Type B pancreatic cell (in vitro differentiated cells): ENCODE measurements at regions not wholly inside any gene's neighbourhood (a gene's known extent, or its start where the extent isn't known, plus 50 kb on each side); places are given as distances from the start of the nearest gene placed in this dataset.
A peak's percentile ranks its signal among the peaks of the same experiment; 100 is the strongest.

Experiments used
- DNase-seq: peaks from one replicate; pipeline ENCODE4 v3.0.0; 2021; ENCODE audit warnings: mixed read lengths; ENCODE audit not compliant: unreplicated experiment; ENCODE audit errors: extremely low spot score
- H3K27ac Mint-ChIP-seq: 2 replicates; pipeline ENCODE4 v1.8.0; 2021; ENCODE audit warnings: mild to moderate bottlenecking, mixed read lengths
- H3K27me3 Mint-ChIP-seq: 2 replicates; pipeline ENCODE4 v1.8.0; 2021; ENCODE audit warnings: mixed read lengths
- H3K36me3 Mint-ChIP-seq: 2 replicates; pipeline ENCODE4 v1.8.0; 2021; ENCODE audit warnings: mixed read lengths
- H3K4me1 Mint-ChIP-seq: one replicate; pipeline ENCODE4 v1.8.0; 2021; ENCODE audit warnings: mixed read lengths; ENCODE audit not compliant: unreplicated experiment
- H3K4me3 Mint-ChIP-seq: 2 replicates; pipeline ENCODE4 v1.8.0; 2021; ENCODE audit warnings: mild to moderate bottlenecking, mixed read lengths
- H3K9me3 Mint-ChIP-seq: 2 replicates; pipeline ENCODE4 v1.8.0; 2021; ENCODE audit warnings: mixed read lengths
- TF ChIP-seq, protein P1 (sequence below): fragments of 200-600 bp; sonication (generic); conservative IDR thresholded peaks from 2 replicates; pipeline ENCODE4 v1.5.0; 2021; ENCODE audit warnings: antibody characterized with exemption, mild to moderate bottlenecking

DNA sequence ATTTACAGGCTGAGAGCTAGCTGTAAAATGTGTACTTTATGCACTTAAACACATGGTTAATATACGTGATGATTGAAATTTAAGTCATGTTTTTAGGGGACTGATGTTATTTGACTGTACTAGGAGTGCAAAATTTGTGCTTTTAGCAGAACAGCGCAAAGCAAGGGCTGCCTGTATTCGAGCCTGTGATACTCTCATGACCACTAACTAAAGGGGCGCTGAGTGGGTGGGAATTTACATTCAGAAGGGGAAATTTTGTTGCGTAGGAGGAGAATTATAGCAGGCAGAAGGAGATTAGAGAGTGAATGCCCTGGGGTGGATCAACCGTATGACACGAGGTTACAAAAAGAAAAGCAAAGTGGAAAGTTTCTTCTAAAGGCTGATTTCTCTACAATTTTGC lies 271.8 kb upstream of the HTR2A start:
- Mint-ChIP-seq H3K4me3 (peak overlapping the region; percentile 24), H3K27me3 (no peaks in the 10 kb centered on the region), H3K27ac (no peak overlapping the region), H3K36me3 (no peaks in the 10 kb centered on the region), H3K9me3 (no peaks in the 10 kb centered on the region), H3K4me1 (peaks cover 17% of the 10 kb centered on the region)
- TF ChIP-seq, protein P1, sequence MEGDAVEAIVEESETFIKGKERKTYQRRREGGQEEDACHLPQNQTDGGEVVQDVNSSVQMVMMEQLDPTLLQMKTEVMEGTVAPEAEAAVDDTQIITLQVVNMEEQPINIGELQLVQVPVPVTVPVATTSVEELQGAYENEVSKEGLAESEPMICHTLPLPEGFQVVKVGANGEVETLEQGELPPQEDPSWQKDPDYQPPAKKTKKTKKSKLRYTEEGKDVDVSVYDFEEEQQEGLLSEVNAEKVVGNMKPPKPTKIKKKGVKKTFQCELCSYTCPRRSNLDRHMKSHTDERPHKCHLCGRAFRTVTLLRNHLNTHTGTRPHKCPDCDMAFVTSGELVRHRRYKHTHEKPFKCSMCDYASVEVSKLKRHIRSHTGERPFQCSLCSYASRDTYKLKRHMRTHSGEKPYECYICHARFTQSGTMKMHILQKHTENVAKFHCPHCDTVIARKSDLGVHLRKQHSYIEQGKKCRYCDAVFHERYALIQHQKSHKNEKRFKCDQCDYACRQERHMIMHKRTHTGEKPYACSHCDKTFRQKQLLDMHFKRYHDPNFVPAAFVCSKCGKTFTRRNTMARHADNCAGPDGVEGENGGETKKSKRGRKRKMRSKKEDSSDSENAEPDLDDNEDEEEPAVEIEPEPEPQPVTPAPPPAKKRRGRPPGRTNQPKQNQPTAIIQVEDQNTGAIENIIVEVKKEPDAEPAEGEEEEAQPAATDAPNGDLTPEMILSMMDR = no peak
- no peak for DNase-seq

DNA sequence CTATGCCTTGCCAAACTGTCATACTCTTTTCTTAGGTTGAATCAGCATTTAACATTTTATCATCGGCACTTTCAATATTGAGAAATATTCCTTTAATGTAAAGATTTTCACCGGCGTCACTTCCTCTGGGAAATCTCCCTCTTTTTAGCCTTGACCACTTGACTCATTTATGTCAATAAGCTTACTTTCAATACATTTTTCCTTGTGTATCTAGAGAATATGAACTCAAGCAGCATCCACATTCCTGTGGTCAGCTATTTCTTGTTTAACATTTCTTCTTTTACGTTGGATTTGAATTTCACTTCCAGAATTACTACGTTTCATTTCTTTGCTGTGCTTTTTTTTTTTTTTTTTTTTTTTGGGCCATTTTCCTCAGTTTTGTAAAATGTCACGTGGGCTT lies 271.2 kb upstream of the HTR2A start:
- Mint-ChIP-seq H3K4me3 (no peak overlapping the region), H3K4me1 (peaks cover 17% of the 10 kb centered on the region), H3K9me3 (no peaks in the 10 kb centered on the region), H3K27ac (no peak overlapping the region), H3K36me3 (no peaks in the 10 kb centered on the region), H3K27me3 (no peaks in the 10 kb centered on the region)
- no peak for DNase-seq
- TF ChIP-seq, protein P1 = no peak

GRCh38 chr13:47166336-47166735 lies 269.5 kb upstream of the HTR2A start:
- H3K9me3 Mint-ChIP-seq = no peaks in the 10 kb centered on the region
- TF ChIP-seq, protein P1 = no peak
- H3K36me3 Mint-ChIP-seq = no peaks in the 10 kb centered on the region
- no peaks in the 10 kb centered on the region for H3K27me3 Mint-ChIP-seq
- H3K4me1 Mint-ChIP-seq = peaks cover 17% of the 10 kb centered on the region
- no peak overlapping the region for H3K27ac Mint-ChIP-seq
- no peak for DNase-seq
- H3K4me3 Mint-ChIP-seq = no peak overlapping the region

DNA sequence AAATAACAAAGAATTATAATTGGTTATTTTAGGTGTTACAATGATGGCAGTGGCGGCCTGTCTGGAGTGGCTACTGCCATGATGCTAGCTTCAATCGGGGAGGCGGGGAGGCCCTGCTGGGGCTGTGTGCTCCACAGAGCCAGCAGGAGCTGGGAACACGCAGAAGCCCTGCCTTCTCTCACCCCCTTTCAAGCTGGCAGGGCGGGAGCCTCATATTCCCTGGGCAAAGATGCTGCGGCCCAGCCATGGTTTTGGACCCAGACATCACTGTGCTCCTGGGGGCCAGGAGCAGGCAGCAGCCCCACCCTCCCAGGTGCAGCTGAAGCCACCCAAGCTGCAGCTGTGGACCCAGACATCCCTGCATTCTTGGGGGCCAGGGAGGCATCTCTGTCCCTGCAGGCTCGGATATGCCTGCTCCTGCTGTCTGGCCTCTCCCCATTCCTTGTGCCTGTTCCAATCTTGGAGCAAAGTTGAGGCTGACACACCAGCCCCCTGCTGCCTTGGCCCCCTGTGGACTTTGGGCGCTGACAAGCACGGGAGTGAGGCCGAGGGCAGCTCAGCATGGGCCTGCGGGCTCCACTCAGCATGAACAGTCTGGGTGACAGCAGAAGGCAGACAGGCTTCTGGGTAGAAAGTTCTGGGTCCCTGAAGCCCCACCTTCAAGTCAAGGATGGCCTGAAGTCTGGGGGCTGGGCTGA lies 263.1 kb upstream of the HTR2A start:
- no peak for DNase-seq
- H3K36me3 Mint-ChIP-seq = no peaks in the 10 kb centered on the region
- H3K9me3 Mint-ChIP-seq = peaks cover 6% of the 10 kb centered on the region
- H3K27ac Mint-ChIP-seq = no peak overlapping the region
- TF ChIP-seq, protein P1 = no peak
- no peak overlapping the region for H3K4me3 Mint-ChIP-seq
- H3K27me3 Mint-ChIP-seq = no peaks in the 10 kb centered on the region
- peaks cover 9% of the 10 kb centered on the region for H3K4me1 Mint-ChIP-seq

DNA sequence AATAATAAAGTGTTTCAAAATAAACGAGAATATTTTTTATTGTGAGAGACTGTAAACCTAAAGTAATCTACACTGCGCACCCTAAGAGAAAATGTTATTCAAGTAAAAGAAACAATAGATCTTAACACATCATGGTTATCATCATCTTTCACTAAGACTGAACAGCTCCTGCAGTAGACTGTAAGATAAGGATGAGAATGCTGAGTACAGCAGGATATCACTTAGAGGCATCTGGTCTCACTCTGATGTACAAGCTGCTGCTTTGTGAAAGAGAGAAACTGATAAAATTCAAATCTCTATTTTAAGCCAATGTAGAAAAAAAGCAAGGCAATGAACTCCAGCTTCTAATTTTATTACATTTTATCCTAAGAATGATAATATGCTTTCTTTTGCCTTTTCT lies 261.7 kb upstream of the HTR2A start:
- no peak overlapping the region for H3K27ac Mint-ChIP-seq
- peaks cover 6% of the 10 kb centered on the region for H3K9me3 Mint-ChIP-seq
- no peak for DNase-seq
- no peaks in the 10 kb centered on the region for H3K36me3 Mint-ChIP-seq
- TF ChIP-seq, protein P1 = no peak
- H3K4me1 Mint-ChIP-seq = peaks cover 5% of the 10 kb centered on the region
- H3K4me3 Mint-ChIP-seq = no peak overlapping the region
- no peaks in the 10 kb centered on the region for H3K27me3 Mint-ChIP-seq
